ENCODE measurements at regions not wholly inside any gene's neighbourhood (a gene's known extent, or its start where the extent isn't known, plus 50 kb on each side); places are given as distances from the start of the nearest gene placed in this dataset.

DNA sequence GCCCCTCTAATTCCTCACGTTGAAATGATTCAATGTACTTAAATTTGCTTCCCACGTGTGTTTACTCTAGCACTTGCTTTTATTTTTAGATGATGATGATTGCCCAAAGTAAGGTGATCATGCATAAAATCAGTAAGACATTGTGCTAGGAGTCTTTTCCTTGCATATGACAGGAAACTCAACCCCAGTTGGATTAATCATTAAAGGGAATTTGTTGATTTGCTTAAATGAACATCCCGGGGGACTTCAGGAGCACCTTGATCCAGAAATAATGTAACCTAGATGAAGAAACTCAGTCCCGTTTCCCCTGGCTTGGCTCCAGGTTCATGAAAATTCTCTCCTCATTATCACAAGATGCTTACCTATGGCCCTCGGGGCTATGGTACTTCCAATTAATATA is 106.1 kb upstream of the STC2 start:
- peaks cover 0 to 5% (median under 1%) of the 10 kb centered on the region in 4 experiments; a peak in 1 of 7 replicates for H3K27me3 ChIP-seq (replicated peaks in 1 of 4; ENCODE audit: control insufficient read depth in 3 of 4, extremely low read depth in 1 of 4, insufficient read depth in 3 of 4, low read length in 3 of 4)
- no peak overlapping the region for H2BK20ac ChIP-seq (ENCODE audit: low read length)
- H3K56ac ChIP-seq (replicated peaks; ENCODE audit: insufficient read length, low read depth, low read length): no peak overlapping the region
- no peaks in the 10 kb centered on the region; the same call in 1 of the 2 replicates for H3K23me2 ChIP-seq (ENCODE audit: low read depth, low read length)
- H2BK12ac ChIP-seq (ENCODE audit: low read depth, low read length): no peak overlapping the region
- no peak overlapping the region for H4K5ac ChIP-seq (ENCODE audit: insufficient read length, low read depth, low read length)
- no peak overlapping the region for H3K23ac ChIP-seq (ENCODE audit: insufficient read length)
- no peak overlapping the region for H3K4ac ChIP-seq (replicated peaks; ENCODE audit: insufficient read length, low read depth, low read length)
- no peak overlapping the region for H3K18ac ChIP-seq (ENCODE audit: extremely low read depth, low read length)
- no peak overlapping the region for H2BK15ac ChIP-seq (ENCODE audit: low read length)
- POLR2A ChIA-PET (ENCODE audit: partially characterized antibody): no interaction called here
- H3K79me2 ChIP-seq (ENCODE audit: control insufficient read depth in 1 of 2, insufficient read depth in 2 of 2, low read length in 2 of 2): no peaks in the 10 kb centered on the region
- no peak for FAIRE-seq
- no peaks in the 10 kb centered on the region for H3K4me1 ChIP-seq (replicated peaks in 1 of 4; ENCODE audit: control insufficient read depth in 3 of 4, insufficient read depth in 4 of 4, low read length in 3 of 4)
- no peak overlapping the region for H2BK120ac ChIP-seq (replicated peaks; ENCODE audit: low read depth, low read length)
- CTCF ChIA-PET (ENCODE audit: partially characterized antibody): interaction anchor here (2.6 kb wide), 1 partner anchor 17 kb away, joined by 20 read pairs; no protein-coding TSS in a partner anchor
- no peak overlapping the region for H2AK5ac ChIP-seq (ENCODE audit: low read depth, low read length)
- DNase-seq (ENCODE audit: low read depth in 1 of 2, low spot score in 2 of 2): no peak
- H2BK5ac ChIP-seq (ENCODE audit: low read depth, low read length): no peak overlapping the region
- no peaks in the 10 kb centered on the region for H3K36me3 ChIP-seq (ENCODE audit: control insufficient read depth in 2 of 4, insufficient read depth in 4 of 4, low read length in 3 of 4)
- no peaks in the 10 kb centered on the region for H3K9me3 ChIP-seq (ENCODE audit: insufficient read depth in 2 of 2, low read depth in 1 of 2, low read length in 1 of 2)
- no peak overlapping the region for H3K4me3 ChIP-seq (ENCODE audit: extremely low read depth in 1 of 4, insufficient read depth in 2 of 4, low read depth in 3 of 4, low read length in 4 of 4)
- H3K27ac ChIP-seq (ENCODE audit: low read depth, low read length): no peak overlapping the region
- H3K9ac ChIP-seq (replicated peaks in 1 of 4; ENCODE audit: extremely low read depth in 1 of 4, low read depth in 3 of 4, low read length in 3 of 4): no peak overlapping the region
- H4K91ac ChIP-seq (replicated peaks; ENCODE audit: insufficient read length, low read length): no peak overlapping the region
- H3K79me1 ChIP-seq (ENCODE audit: low read depth, low read length): no peaks in the 10 kb centered on the region
- H4K20me1 ChIP-seq (replicated peaks in 1 of 2; ENCODE audit: control insufficient read depth in 1 of 2, insufficient read depth in 2 of 2, low read length in 2 of 2): no peaks in the 10 kb centered on the region
- no peak overlapping the region for H4K8ac ChIP-seq (ENCODE audit: extremely low read depth, insufficient read depth, low read length)
- no peak overlapping the region for H3K4me2 ChIP-seq (ENCODE audit: insufficient read depth in 1 of 2, low read depth in 2 of 2, low read length in 2 of 2)
- H2AFZ ChIP-seq (ENCODE audit: low read length): no peak overlapping the region
- WGBS, 2 experiments (ENCODE audit: extremely low coverage in 1 of 2, insufficient coverage in 1 of 2, insufficient read length in 1 of 2, insufficient replicate concordance in 2 of 2, low coverage in 1 of 2, low lambda C conversion rate in 2 of 2, missing lambda C conversion rate in 1 of 2): 86% methylated on average over 5 of the region's 5 CpGs; no CpG with 5 or more reads in 1 of the 2 experiments
- H3K14ac ChIP-seq (ENCODE audit: insufficient read length): no peak overlapping the region
- TF ChIP-seq ZNF274 (IDR thresholded peaks at IDR 0.05; ENCODE audit: borderline replicate concordance, extremely low read depth, low read length) (no peak), RNF2 (IDR thresholded peaks at IDR 0.05; ENCODE audit: borderline replicate concordance, low read depth, low read length, missing control alignments, poor library complexity, severe bottlenecking) (no peak), POU5F1 (IDR thresholded peaks at IDR 0.05; ENCODE audit: low read depth, low read length) (no peak), KDM4A (IDR thresholded peaks at IDR 0.05; ENCODE audit: low read depth, low read length, severe bottlenecking) (no peak), EGR1 (IDR thresholded peaks at IDR 0.05; ENCODE audit: borderline replicate concordance, low read depth, low read length) (no peak)

Data from H1 (cell line).